B cell (primary cell): ENCODE measurements at regions not wholly inside any gene's neighbourhood (a gene's known extent, or its start where the extent isn't known, plus 50 kb on each side); places are given as distances from the start of the nearest gene placed in this dataset.
A peak's percentile ranks its signal among the peaks of the same experiment; 100 is the strongest.

Experiments
- ATAC-seq: fragments of 200-7000 bp; cut with Tn5 transposase; one replicate; pipeline ENCODE4 v1.10.0; 2021; ENCODE audit warnings: low read depth, mild to moderate bottlenecking, moderate number of reproducible peaks, moderate library complexity
- CTCF ChIA-PET: fragments of 350-600 bp; sonication (Branson Sonifier 250); formaldehyde crosslinking; loops from one replicate; lab custom pipeline; 2021; ENCODE audit warnings: antibody characterized with exemption, inconsistent platforms; lab: Charles Lee
- POLR2A ChIA-PET: fragments of 350-600 bp; sonication (Branson Sonifier 250); formaldehyde crosslinking; loops from one replicate; lab custom pipeline; 2021; ENCODE audit warnings: antibody characterized with exemption; lab: Charles Lee
- DNase-seq: peaks from one replicate; pipeline ENCODE4 v3.0.0; 2013
- H2AFZ ChIP-seq: 2 replicates; pipeline ENCODE4 v1.6.1; 2012; ENCODE audit warnings: mild to moderate bottlenecking, low read depth, low read length; ENCODE audit not compliant: insufficient read depth, poor library complexity, severe bottlenecking
- H3K27ac ChIP-seq, 2 donors: 1 replicate in 1 of 2; 2 replicates in 1 of 2; pipeline ENCODE4 v1.5.1; 2012 to 2013; ENCODE audit warnings: low read length in 2 of 2, mild to moderate bottlenecking in 2 of 2, moderate library complexity in 1 of 2
- H3K27me3 ChIP-seq, 4 experiments: fragments of 200-600 bp in 1 of 4; sonication (generic) in 1 of 4; replicated peaks in 1 of 4; 1 replicate in 2 of 4; 2 replicates in 2 of 4; pipeline versions ENCODE4 v1.6.1 to v1.7.0; 2013 to 2016; ENCODE audit warnings: low read length in 3 of 4, mild to moderate bottlenecking in 2 of 4, mixed read lengths in 1 of 4, moderate library complexity in 1 of 4; ENCODE audit not compliant: insufficient read depth in 4 of 4, control insufficient read depth in 3 of 4; ENCODE audit errors: control extremely low read depth in 1 of 4
- H3K36me3 ChIP-seq, 2 experiments: replicated peaks in 1 of 2; 1 replicate in 1 of 2; 2 replicates in 1 of 2; pipeline versions ENCODE4 v1.6.1 to v1.7.1; 2013; ENCODE audit warnings: low read length in 1 of 2; ENCODE audit not compliant: insufficient read depth in 2 of 2, control insufficient read depth in 1 of 2; ENCODE audit errors: control extremely low read depth in 1 of 2, extremely low read depth in 1 of 2
- H3K4me1 ChIP-seq, 2 donors: fragments of 200-600 bp in 1 of 2; sonication (generic) in 1 of 2; 1 replicate in 1 of 2; 2 replicates in 1 of 2; pipeline versions ENCODE4 v1.5.1 to v1.6.1; 2013 to 2017; ENCODE audit warnings: low read length in 2 of 2; ENCODE audit not compliant: control insufficient read depth in 2 of 2, insufficient read depth in 2 of 2
- H3K4me2 ChIP-seq: replicated peaks from 2 replicates; pipeline ENCODE3; 2012; ENCODE audit warnings: mild to moderate bottlenecking, low read depth, low read length; ENCODE audit not compliant: poor library complexity, severe bottlenecking
- H3K4me3 ChIP-seq, 5 experiments: fragments of 200-600 bp in 1 of 5; sonication (generic) in 1 of 5; 1 replicate in 3 of 5; 2 replicates in 2 of 5; pipeline versions ENCODE4 v1.5.1 to v1.7.0; 2011 to 2016; ENCODE audit warnings: low read length in 4 of 5, mild to moderate bottlenecking in 4 of 5, low read depth in 2 of 5, control low read depth in 1 of 5, moderate library complexity in 1 of 5; ENCODE audit not compliant: insufficient read depth in 1 of 5; ENCODE audit errors: control extremely low read depth in 1 of 5, extremely low read depth in 1 of 5
- H3K79me2 ChIP-seq: fragments of 200-600 bp; sonication (generic); one replicate; pipeline ENCODE4 v1.6.0; 2016; ENCODE audit warnings: low read length; ENCODE audit not compliant: control insufficient read depth, insufficient read depth
- H3K9ac ChIP-seq: fragments of 200-600 bp; sonication (generic); 2 replicates; pipeline ENCODE4 v1.6.1; 2017; ENCODE audit warnings: mild to moderate bottlenecking, low read length, moderate library complexity
- H3K9me3 ChIP-seq, 3 donors: one replicate each; pipeline versions ENCODE4 v1.6.1 to v1.7.1; 2013; ENCODE audit warnings: low read length in 2 of 3; ENCODE audit not compliant: control insufficient read depth in 2 of 3, insufficient read depth in 1 of 3; ENCODE audit errors: control extremely low read depth in 1 of 3
- H4K20me1 ChIP-seq: 2 replicates; pipeline ENCODE4 v1.6.0; 2012; ENCODE audit warnings: mild to moderate bottlenecking, low read length; ENCODE audit not compliant: insufficient read depth, control insufficient read depth, poor library complexity, severe bottlenecking
- H3K27ac Mint-ChIP-seq: one replicate; pipeline ENCODE4 v1.8.0; 2021; ENCODE audit warnings: mixed read lengths
- H3K27me3 Mint-ChIP-seq: one replicate; pipeline ENCODE4 v1.8.0; 2021; ENCODE audit warnings: mixed read lengths
- H3K4me1 Mint-ChIP-seq: one replicate; pipeline ENCODE4 v1.8.0; 2021; ENCODE audit warnings: mixed read lengths
- H3K4me3 Mint-ChIP-seq: one replicate; pipeline ENCODE4 v1.8.0; 2021; ENCODE audit warnings: mixed read lengths
- H3K9me3 Mint-ChIP-seq: one replicate; pipeline ENCODE4 v1.8.0; 2022; ENCODE audit warnings: mixed read lengths; ENCODE audit not compliant: insufficient read depth
- CTCF ChIP-seq: fragments of 200-600 bp; IDR thresholded peaks from one replicate; pipeline ENCODE4 v1.8.0; 2022; ENCODE audit warnings: antibody characterized with exemption, mild to moderate bottlenecking
- EZH2 ChIP-seq: IDR thresholded peaks from 2 replicates; pipeline ENCODE4 v1.6.1; 2012; ENCODE audit warnings: borderline replicate concordance, low read depth, mild to moderate bottlenecking, moderate library complexity, low read length; ENCODE audit not compliant: insufficient read depth, poor library complexity, severe bottlenecking
- WGBS: methylation state at CpG from one replicate; pipeline ENCODE4 v1.1.5; 2013; ENCODE audit warnings: missing lambda C conversion rate; ENCODE audit not compliant: insufficient coverage; 5-methylcytosine and 5-hydroxymethylcytosine counted together
- intact Hi-C: fragments of 100-400 bp; cut with micrococcal nuclease; formaldehyde crosslinking; loops from one replicate; pipeline ENCODE4 v1.10.0; 2022

GRCh38 chr15:70466895-70467529 is 296.3 kb downstream of the UACA start:
- 28% methylated on average over 4 of the region's 4 CpGs for WGBS
- Histone ChIP-seq H3K9me3 (peaks cover 0 to under 1% (median 0%) of the 10 kb centered on the region in 3 donors), H3K4me1 (peaks cover 11 to 15% of the 10 kb centered on the region in 2 donors), H3K79me2 (no peaks in the 10 kb centered on the region), H4K20me1 (no peaks in the 10 kb centered on the region), H3K4me3 (no peak overlapping the region), H2AFZ (peak overlapping the region; percentile 5), H3K36me3 (no peaks in the 10 kb centered on the region), H3K4me2 (no peak overlapping the region), H3K27ac (no peak overlapping the region), H3K27me3 (peaks cover 0 to 12% (median under 1%) of the 10 kb centered on the region in 4 experiments), H3K9ac (no peak overlapping the region)
- Mint-ChIP-seq H3K27ac (peak overlapping the region; percentile 3), H3K27me3 (peaks cover 9% of the 10 kb centered on the region), H3K9me3 (no peaks in the 10 kb centered on the region), H3K4me3 (no peak overlapping the region), H3K4me1 (peaks cover 21% of the 10 kb centered on the region)
- CTCF ChIA-PET: interaction anchor here (0.5 to 7.2 kb wide), 73 partner anchors 10 to 1003 kb away, joined by 3 to 81 read pairs (median 4); partner anchors contain the start of gene TLE3
- intact Hi-C loops: loop anchor here (1.0 to 10.0 kb wide), 6 partner anchors 20 to 989 kb away; no protein-coding TSS in a partner anchor
- DNase-seq: peak; percentile 70
- POLR2A ChIA-PET: interaction anchor here (0.6 to 0.9 kb wide), 3 partner anchors 140 to 711 kb away, joined by 3 to 8 read pairs (median 3); no protein-coding TSS in a partner anchor
- TF ChIP-seq CTCF (peak; percentile 71), EZH2 (no peak)
- ATAC-seq: peak; percentile 84

DNA sequence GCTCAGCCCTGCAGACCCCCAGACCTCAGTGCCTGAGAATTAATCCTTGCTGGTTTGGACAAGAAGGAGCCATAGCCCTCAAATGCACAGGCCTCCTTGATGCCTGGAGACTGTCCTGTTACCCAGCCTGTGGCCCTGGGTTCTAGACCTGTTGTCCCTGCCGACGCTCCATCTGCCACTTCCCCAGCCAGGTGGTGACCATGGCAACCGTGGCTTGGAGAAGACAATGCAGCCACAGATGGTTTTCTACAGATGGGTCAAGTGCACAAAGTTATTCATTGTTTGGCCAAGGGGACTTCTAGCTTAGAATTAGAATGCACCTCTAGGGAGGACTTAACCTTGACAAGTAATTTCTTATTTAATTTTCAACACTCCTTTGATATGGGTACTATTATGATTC is 297.1 kb downstream of the UACA start:
- H3K4me3 ChIP-seq: no peak overlapping the region
- TF ChIP-seq CTCF (no peak), EZH2 (no peak)
- no peaks in the 10 kb centered on the region for H3K36me3 ChIP-seq
- no peak for DNase-seq
- no peak overlapping the region for H3K4me2 ChIP-seq
- H4K20me1 ChIP-seq: no peaks in the 10 kb centered on the region
- Mint-ChIP-seq H3K4me1 (peaks cover 21% of the 10 kb centered on the region), H3K4me3 (no peak overlapping the region), H3K9me3 (no peaks in the 10 kb centered on the region), H3K27ac (no peak overlapping the region), H3K27me3 (peaks cover 12% of the 10 kb centered on the region)
- H3K27me3 ChIP-seq: peaks cover 0 to 12% (median under 1%) of the 10 kb centered on the region in 4 experiments
- H2AFZ ChIP-seq: no peak overlapping the region
- H3K4me1 ChIP-seq: peaks cover 11 to 15% of the 10 kb centered on the region in 2 donors
- no peak overlapping the region for H3K9ac ChIP-seq
- no peaks in the 10 kb centered on the region for H3K9me3 ChIP-seq
- CTCF ChIA-PET: interaction anchor here (0.5 to 7.2 kb wide), 57 partner anchors 10 to 1002 kb away, joined by 3 to 81 read pairs (median 4); partner anchors contain the start of gene TLE3
- intact Hi-C loops: loop anchor here (2.0 to 10.0 kb wide), 4 partner anchors 20 to 944 kb away; no protein-coding TSS in a partner anchor
- no peak overlapping the region for H3K27ac ChIP-seq
- 53% methylated on average over 3 of the region's 3 CpGs for WGBS
- no peaks in the 10 kb centered on the region for H3K79me2 ChIP-seq
- no peak for ATAC-seq
- POLR2A ChIA-PET: interaction anchor here (0.6 to 0.9 kb wide), 2 partner anchors 219 to 710 kb away, joined by 3 read pairs; no protein-coding TSS in a partner anchor
